Keratinocyte (primary cell): ENCODE measurements at regions not wholly inside any gene's neighbourhood (a gene's known extent, or its start where the extent isn't known, plus 50 kb on each side); places are given as distances from the start of the nearest gene placed in this dataset.

Experiments used
- CTCF ChIP-seq, 3 experiments: IDR thresholded peaks in 1 of 3; conservative IDR thresholded peaks in 1 of 3; optimal IDR thresholded peaks in 1 of 3; 2 replicates in 2 of 3; 3 replicates in 1 of 3; pipeline versions ENCODE3 to v1.5.1; 2011; ENCODE audit warnings: low read length in 3 of 3, mild to moderate bottlenecking in 3 of 3, moderate library complexity in 2 of 3, control low read depth in 1 of 3, inconsistent platforms in 1 of 3; ENCODE audit not compliant: insufficient read depth in 2 of 3; ENCODE audit errors: extremely low read depth in 1 of 3
- EZH2 ChIP-seq: IDR thresholded peaks from one replicate; pipeline ENCODE4 v1.6.1; 2012; ENCODE audit warnings: inconsistent platforms, mild to moderate bottlenecking, low read length, moderate library complexity

GRCh38 chr6:137712587-137712986 is 154.5 kb upstream of the TNFAIP3 start:
- TF ChIP-seq CTCF (optimal IDR thresholded peaks at IDR 0.05 in 1 of 3, IDR thresholded peaks at IDR 0.05 in 1 of 3, conservative IDR thresholded peaks at IDR 0.05 in 1 of 3; ENCODE audit: extremely low read depth in 1 of 3, insufficient read depth in 2 of 3, low read length in 3 of 3), result no peak
- no peak for TF ChIP-seq EZH2
